ENCODE measurements at regions not wholly inside any gene's neighbourhood (a gene's known extent, or its start where the extent isn't known, plus 50 kb on each side); places are given as distances from the start of the nearest gene placed in this dataset.

- no peak for TF ChIP-seq CTCF (IDR thresholded peaks at IDR 0.05)
- DNase-seq (ENCODE audit: low spot score), result no peak
- ATAC-seq (ENCODE audit: low FRiP score), result no peak
Measured at GRCh38 chr5:92371171-92371888, 988.2 kb upstream of the ARRDC3 start.

GRCh38 chr5:92370032-92370431, 986.9 kb upstream of the ARRDC3 start:
- DNase-seq (ENCODE audit: low spot score) (no peak), ATAC-seq (ENCODE audit: low FRiP score) (no peak)
- TF ChIP-seq CTCF (IDR thresholded peaks at IDR 0.05), result no peak

GRCh38 chr5:92369587-92369986, 986.5 kb upstream of the ARRDC3 start:
- no peak for TF ChIP-seq CTCF (IDR thresholded peaks at IDR 0.05)

GRCh38 chr5:92364986-92365550, 982.0 kb upstream of the ARRDC3 start:
- no peak for TF ChIP-seq CTCF (IDR thresholded peaks at IDR 0.05)
- no peak for ATAC-seq (ENCODE audit: low FRiP score)
- DNase-seq (ENCODE audit: low spot score), result no peak

More at GRCh38 chr5:92369587-92369986, 986.5 kb upstream of the ARRDC3 start:
- no peak for ATAC-seq (ENCODE audit: low FRiP score)
- no peak for DNase-seq (ENCODE audit: low spot score)

- TF ChIP-seq CTCF (IDR thresholded peaks at IDR 0.05), result no peak
- DNase-seq (ENCODE audit: low spot score) (no peak), ATAC-seq (ENCODE audit: low FRiP score) (no peak)
Measured at GRCh38 chr5:92353107-92354030, 970.3 kb upstream of the ARRDC3 start.

GRCh38 chr5:92337772-92338234, 954.7 kb upstream of the ARRDC3 start:
- no peak for TF ChIP-seq CTCF (IDR thresholded peaks at IDR 0.05)
- DNase-seq (ENCODE audit: low spot score) (no peak), ATAC-seq (ENCODE audit: low FRiP score) (peak; percentile 32)
